ENCODE measurements at regions not wholly inside any gene's neighbourhood (a gene's known extent, or its start where the extent isn't known, plus 50 kb on each side); places are given as distances from the start of the nearest gene placed in this dataset.
A peak's percentile ranks its signal among the peaks of the same experiment; 100 is the strongest.

DNA sequence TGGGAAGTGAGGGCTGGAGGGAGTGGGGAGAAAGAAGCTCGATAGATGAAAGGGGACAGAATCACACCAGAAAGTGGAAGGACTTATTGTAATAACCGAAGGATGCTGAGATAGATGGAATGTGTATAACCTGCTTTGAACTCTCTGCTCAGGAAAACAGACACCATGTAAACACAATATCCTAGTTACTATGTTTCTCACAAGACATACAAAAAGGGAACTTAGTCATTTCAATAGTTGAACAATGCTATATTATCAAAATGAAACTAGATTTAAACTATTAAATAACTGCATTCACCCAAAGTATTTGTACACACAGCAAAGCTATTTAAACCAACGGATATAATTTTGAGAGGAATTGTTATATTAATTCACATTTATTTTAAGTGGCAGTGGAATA, 108.3 kb upstream of the GADL1 start:
- no peak overlapping the region for H2AFZ ChIP-seq (ENCODE audit: low read length)
- no peak overlapping the region for H3K4me2 ChIP-seq (ENCODE audit: low read depth, low read length, poor library complexity, severe bottlenecking)
- H3F3A ChIP-seq (ENCODE audit: low read depth), result no peaks in the 10 kb centered on the region
- no peaks in the 10 kb centered on the region for H3K9me3 ChIP-seq (ENCODE audit: insufficient read depth, low read depth, low read length)
- H3K9me2 ChIP-seq (replicated peaks; ENCODE audit: low read depth, low read length), result no peaks in the 10 kb centered on the region
- H3K36me3 ChIP-seq (ENCODE audit: insufficient read depth, low read length), result no peaks in the 10 kb centered on the region
- H3K9ac ChIP-seq (ENCODE audit: low read depth, low read length, poor library complexity, severe bottlenecking), result no peak overlapping the region
- H3K4me3 ChIP-seq (ENCODE audit: low read length, poor library complexity, severe bottlenecking), result no peak overlapping the region
- H3K79me2 ChIP-seq (ENCODE audit: insufficient read depth, low read length), result no peaks in the 10 kb centered on the region
- TF ChIP-seq, protein P1, sequence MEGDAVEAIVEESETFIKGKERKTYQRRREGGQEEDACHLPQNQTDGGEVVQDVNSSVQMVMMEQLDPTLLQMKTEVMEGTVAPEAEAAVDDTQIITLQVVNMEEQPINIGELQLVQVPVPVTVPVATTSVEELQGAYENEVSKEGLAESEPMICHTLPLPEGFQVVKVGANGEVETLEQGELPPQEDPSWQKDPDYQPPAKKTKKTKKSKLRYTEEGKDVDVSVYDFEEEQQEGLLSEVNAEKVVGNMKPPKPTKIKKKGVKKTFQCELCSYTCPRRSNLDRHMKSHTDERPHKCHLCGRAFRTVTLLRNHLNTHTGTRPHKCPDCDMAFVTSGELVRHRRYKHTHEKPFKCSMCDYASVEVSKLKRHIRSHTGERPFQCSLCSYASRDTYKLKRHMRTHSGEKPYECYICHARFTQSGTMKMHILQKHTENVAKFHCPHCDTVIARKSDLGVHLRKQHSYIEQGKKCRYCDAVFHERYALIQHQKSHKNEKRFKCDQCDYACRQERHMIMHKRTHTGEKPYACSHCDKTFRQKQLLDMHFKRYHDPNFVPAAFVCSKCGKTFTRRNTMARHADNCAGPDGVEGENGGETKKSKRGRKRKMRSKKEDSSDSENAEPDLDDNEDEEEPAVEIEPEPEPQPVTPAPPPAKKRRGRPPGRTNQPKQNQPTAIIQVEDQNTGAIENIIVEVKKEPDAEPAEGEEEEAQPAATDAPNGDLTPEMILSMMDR (conservative IDR thresholded peaks at IDR 0.05; ENCODE audit: low read length), result no peak
- no peak for TF ChIP-seq EZH2phosphoT487 (IDR thresholded peaks at IDR 0.05; ENCODE audit: borderline replicate concordance)
- H4K20me1 ChIP-seq (ENCODE audit: insufficient read depth, low read length, poor library complexity, severe bottlenecking), result no peaks in the 10 kb centered on the region
- no peaks in the 10 kb centered on the region for H3K4me1 ChIP-seq (ENCODE audit: insufficient read depth, low read length, poor library complexity, severe bottlenecking)
- H3K27me3 ChIP-seq (ENCODE audit: insufficient read depth, low read length, poor library complexity, severe bottlenecking), result no peaks in the 10 kb centered on the region

- H3K9me2 ChIP-seq (replicated peaks; ENCODE audit: low read depth, low read length), result no peaks in the 10 kb centered on the region
- H3K9me3 ChIP-seq (ENCODE audit: insufficient read depth, low read depth, low read length), result no peaks in the 10 kb centered on the region
- no peak for TF ChIP-seq EZH2phosphoT487 (IDR thresholded peaks at IDR 0.05; ENCODE audit: borderline replicate concordance)
- TF ChIP-seq, protein P1 (conservative IDR thresholded peaks at IDR 0.05; ENCODE audit: low read length), result no peak
- no peaks in the 10 kb centered on the region for H3F3A ChIP-seq (ENCODE audit: low read depth)
- H3K4me3 ChIP-seq (ENCODE audit: low read length, poor library complexity, severe bottlenecking), result no peak overlapping the region
- H4K20me1 ChIP-seq (ENCODE audit: insufficient read depth, low read length, poor library complexity, severe bottlenecking), result no peaks in the 10 kb centered on the region
- H3K4me2 ChIP-seq (ENCODE audit: low read depth, low read length, poor library complexity, severe bottlenecking), result no peak overlapping the region
- H3K36me3 ChIP-seq (ENCODE audit: insufficient read depth, low read length), result no peaks in the 10 kb centered on the region
- H3K79me2 ChIP-seq (ENCODE audit: insufficient read depth, low read length), result no peaks in the 10 kb centered on the region
- no peak overlapping the region for H3K9ac ChIP-seq (ENCODE audit: low read depth, low read length, poor library complexity, severe bottlenecking)
- H3K4me1 ChIP-seq (ENCODE audit: insufficient read depth, low read length, poor library complexity, severe bottlenecking), result peaks cover 10% of the 10 kb centered on the region
- no peaks in the 10 kb centered on the region for H3K27me3 ChIP-seq (ENCODE audit: insufficient read depth, low read length, poor library complexity, severe bottlenecking)
- H2AFZ ChIP-seq (ENCODE audit: low read length), result no peak overlapping the region
These were observed 109.7 kb upstream of the GADL1 start for GRCh38 chr3:31004025-31004678.

GRCh38 chr3:31008994-31009393, 114.5 kb upstream of the GADL1 start:
- TF ChIP-seq, protein P1 (conservative IDR thresholded peaks at IDR 0.05; ENCODE audit: low read length), result no peak
- TF ChIP-seq EZH2phosphoT487 (IDR thresholded peaks at IDR 0.05; ENCODE audit: borderline replicate concordance), result no peak
- no peaks in the 10 kb centered on the region for H3K9me3 ChIP-seq (ENCODE audit: insufficient read depth, low read depth, low read length)
- H3K4me1 ChIP-seq (ENCODE audit: insufficient read depth, low read length, poor library complexity, severe bottlenecking), result peaks cover 28% of the 10 kb centered on the region
- H3K4me2 ChIP-seq (ENCODE audit: low read depth, low read length, poor library complexity, severe bottlenecking), result peak overlapping the region; percentile 16
- H3K36me3 ChIP-seq (ENCODE audit: insufficient read depth, low read length), result no peaks in the 10 kb centered on the region
- H3K9ac ChIP-seq (ENCODE audit: low read depth, low read length, poor library complexity, severe bottlenecking), result no peak overlapping the region
- H3F3A ChIP-seq (ENCODE audit: low read depth), result no peaks in the 10 kb centered on the region
- no peaks in the 10 kb centered on the region for H3K27me3 ChIP-seq (ENCODE audit: insufficient read depth, low read length, poor library complexity, severe bottlenecking)
- no peak overlapping the region for H2AFZ ChIP-seq (ENCODE audit: low read length)
- H4K20me1 ChIP-seq (ENCODE audit: insufficient read depth, low read length, poor library complexity, severe bottlenecking), result no peaks in the 10 kb centered on the region
- no peaks in the 10 kb centered on the region for H3K79me2 ChIP-seq (ENCODE audit: insufficient read depth, low read length)
- no peak overlapping the region for H3K4me3 ChIP-seq (ENCODE audit: low read length, poor library complexity, severe bottlenecking)
- H3K9me2 ChIP-seq (replicated peaks; ENCODE audit: low read depth, low read length), result no peaks in the 10 kb centered on the region

Measured in Loucy (cell line).